H4 (cell line): ENCODE measurements at regions not wholly inside any gene's neighbourhood (a gene's known extent, or its start where the extent isn't known, plus 50 kb on each side); places are given as distances from the start of the nearest gene placed in this dataset.

Experiments
- DNase-seq: peaks from one replicate; pipeline ENCODE4 v3.0.0-alpha.2; 2015; ENCODE audit warnings: low spot score

- DNase-seq = no peak
Measured at GRCh38 chr9:14962193-14962882, 52.1 kb upstream of the FREM1 start.

- peak; percentile 61 for DNase-seq
Measured at GRCh38 chr9:14961372-14962068, 51.3 kb upstream of the FREM1 start.

GRCh38 chr9:14960881-14961280 is 50.7 kb upstream of the FREM1 start:
- DNase-seq = no peak
